SKM-1 (cell line): ENCODE measurements at regions not wholly inside any gene's neighbourhood (a gene's known extent, or its start where the extent isn't known, plus 50 kb on each side); places are given as distances from the start of the nearest gene placed in this dataset.

Experiments
- DNase-seq: peaks from one replicate; lab custom pipeline; 2025; ENCODE audit not compliant: unreplicated experiment; lab: John Stamatoyannopoulos, UW

GRCh38 chr2:149954981-149955600 lies 367.5 kb upstream of the MMADHC start:
- DNase-seq: no peak

DNA sequence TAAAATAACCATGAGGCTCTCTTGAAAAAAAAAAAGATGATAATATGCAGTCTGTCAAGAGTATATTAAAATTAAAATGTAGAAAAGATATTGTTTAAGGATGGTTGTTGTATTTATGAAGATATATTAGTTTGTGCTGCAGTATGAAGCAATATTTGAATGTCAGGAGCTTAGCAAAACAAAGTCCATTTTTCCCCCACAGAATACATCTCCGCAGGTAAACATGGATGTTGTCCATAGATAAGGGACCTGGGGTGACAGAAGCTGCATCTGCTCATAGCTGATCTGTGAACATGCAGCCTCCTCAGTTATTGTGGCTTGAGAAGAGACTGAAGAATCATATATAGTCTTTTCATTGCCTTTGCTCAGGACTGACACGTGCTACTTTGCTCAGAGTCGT lies 366.1 kb upstream of the MMADHC start:
- DNase-seq: no peak

GRCh38 chr2:149931486-149931885 lies 343.9 kb upstream of the MMADHC start:
- DNase-seq: no peak

- DNase-seq: no peak
Observed at GRCh38 chr2:149928011-149928410, 340.4 kb upstream of the MMADHC start.

DNA sequence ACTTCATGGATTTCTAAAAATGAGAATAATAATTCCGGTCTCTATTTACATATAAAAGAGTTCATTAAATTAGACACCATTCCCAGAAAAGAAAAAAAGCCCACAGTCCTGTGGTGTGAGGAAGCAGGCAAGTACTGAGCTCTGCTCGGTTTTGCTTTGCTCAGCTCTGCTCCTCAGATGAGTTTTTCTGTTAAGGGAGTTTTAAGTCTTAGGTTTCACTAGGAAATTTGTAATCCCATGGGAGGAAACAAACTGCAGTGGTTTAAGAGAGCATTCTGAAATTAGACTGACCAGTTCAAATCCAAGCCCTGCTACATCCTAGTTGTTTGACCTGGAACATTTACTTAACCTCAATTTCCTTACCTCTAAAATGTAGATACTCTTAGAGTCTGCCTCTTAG lies 338.6 kb upstream of the MMADHC start:
- DNase-seq: no peak

- DNase-seq: no peak
Observed at GRCh38 chr2:149924549-149925213, 337.1 kb upstream of the MMADHC start.

DNA sequence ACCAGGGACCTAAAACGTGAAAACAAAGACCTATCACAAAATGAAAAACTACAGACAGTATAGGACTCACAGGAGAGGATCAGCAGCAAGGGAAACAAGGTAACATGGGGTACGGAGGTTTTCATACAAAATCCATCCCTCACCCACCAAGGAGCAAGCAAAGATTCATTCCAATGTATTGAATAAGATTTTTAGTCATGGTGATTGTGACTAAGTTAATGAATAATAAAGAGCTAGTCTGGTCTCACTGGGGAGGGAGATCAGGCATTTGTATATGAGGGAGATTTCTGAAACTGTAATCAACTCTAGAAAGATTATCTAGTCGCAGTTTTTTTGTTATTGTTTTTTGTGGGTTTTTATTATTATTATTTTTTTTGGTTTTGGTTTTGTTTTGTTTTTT lies 336.5 kb upstream of the MMADHC start:
- no peak for DNase-seq

GRCh38 chr2:149921911-149922616 lies 334.5 kb upstream of the MMADHC start:
- DNase-seq: no peak

DNA sequence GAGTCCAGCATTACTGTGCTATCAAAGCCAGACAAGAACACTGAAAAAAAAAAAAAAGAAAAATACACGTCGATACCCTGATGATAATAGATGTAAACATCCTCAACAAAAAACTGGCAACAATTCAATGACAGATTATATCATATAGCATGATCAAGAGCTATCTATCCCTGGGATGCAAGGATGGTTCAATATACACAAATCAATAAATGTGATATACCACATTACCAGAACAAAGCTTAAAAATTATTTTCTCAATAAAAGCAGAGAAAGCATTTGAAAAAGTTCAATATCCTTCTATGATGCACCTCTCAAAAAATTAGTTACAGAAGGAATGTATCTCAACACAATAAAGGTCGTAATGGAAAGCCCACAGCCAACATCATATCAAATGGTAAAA lies 332.8 kb upstream of the MMADHC start:
- DNase-seq: no peak

- no peak for DNase-seq
Observed at GRCh38 chr2:149915151-149915550, 327.6 kb upstream of the MMADHC start.

- DNase-seq: no peak
Observed at GRCh38 chr2:149908726-149909683, 321.4 kb upstream of the MMADHC start.

DNA sequence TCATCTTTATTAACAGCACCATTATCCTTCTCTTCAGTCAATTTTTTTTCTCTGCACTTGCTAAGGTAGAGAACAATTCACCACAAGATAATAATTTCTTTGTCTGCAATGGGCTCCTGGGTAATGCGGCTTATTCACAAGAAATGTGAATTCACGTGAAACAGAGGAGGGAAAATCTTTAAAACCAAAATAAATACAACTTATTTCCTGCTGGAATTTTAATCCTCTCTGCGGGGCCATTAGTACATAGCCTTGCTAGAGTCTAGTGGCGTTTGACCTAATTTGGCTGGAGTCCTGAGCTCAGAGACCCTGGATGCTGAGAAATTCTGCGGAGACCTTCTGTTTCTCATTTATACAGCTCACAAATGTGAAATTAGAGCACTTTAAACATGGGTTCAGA lies 319.3 kb upstream of the MMADHC start:
- no peak for DNase-seq

- DNase-seq: no peak
Observed at GRCh38 chr2:149904352-149905175, 317.0 kb upstream of the MMADHC start.

GRCh38 chr2:149903626-149904025 lies 316.1 kb upstream of the MMADHC start:
- DNase-seq: no peak

DNA sequence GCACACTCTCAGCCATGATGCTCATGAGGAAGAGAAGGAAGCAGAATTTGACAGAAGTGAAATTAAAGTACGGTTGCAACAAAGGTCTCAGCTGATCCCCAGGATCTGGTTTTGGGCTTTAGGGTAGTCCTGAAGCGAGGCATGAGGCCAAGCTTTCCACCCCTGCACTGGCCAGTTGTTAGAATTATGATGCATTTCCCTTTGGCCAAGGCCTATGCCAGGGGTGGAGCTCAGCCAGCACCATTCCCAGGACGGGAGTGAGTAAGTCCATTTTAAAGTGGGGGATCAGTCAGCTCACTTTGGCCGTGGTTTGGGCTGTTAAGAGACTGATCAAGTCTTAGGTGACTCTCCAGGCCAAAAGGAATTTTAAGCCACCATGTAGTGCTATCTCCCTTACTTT lies 314.5 kb upstream of the MMADHC start:
- DNase-seq: no peak

- no peak for DNase-seq
Observed at GRCh38 chr2:149901231-149901859, 313.8 kb upstream of the MMADHC start.

DNA sequence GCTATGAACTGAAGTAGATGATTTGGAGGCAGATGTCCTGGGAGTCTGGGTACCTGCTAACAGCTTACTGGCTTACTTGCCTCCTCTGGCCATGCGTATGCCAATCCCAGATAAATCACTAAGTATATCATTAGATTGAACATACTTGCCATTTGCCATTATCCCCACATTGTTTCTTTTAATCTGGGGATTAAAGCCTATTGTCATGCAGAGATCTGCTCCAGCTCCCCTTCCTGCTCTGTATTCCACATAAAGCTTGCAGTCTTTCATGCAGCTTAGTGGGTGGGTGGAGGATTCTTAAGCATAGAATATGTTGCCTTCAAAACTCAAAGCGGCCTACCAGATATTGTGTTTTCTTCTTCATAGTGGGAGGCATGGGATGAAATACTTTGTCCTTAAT lies 311.8 kb upstream of the MMADHC start:
- no peak for DNase-seq

GRCh38 chr2:149894760-149895159 lies 307.2 kb upstream of the MMADHC start:
- peak; percentile 64 for DNase-seq

DNA sequence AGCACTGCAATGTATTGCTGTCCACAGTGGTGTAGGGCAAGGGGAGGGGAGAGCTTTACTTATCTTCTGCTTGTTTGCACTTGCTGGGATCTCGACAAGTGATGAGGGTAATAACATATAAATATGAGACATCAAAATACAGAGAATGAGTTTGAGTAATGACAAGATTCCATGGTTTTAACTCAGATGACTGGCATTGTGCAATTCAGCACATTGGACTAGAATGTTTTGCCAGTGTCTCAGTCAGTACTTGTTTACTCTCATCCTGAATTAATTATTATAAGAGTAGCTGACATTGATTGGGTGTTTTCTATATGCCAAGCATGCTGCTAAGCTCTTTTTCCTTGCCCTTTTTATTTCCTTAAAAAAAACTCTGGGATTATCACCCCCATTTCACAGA lies 306.7 kb upstream of the MMADHC start:
- DNase-seq: no peak

GRCh38 chr2:149892563-149892962 lies 305.0 kb upstream of the MMADHC start:
- DNase-seq: no peak
